ENCODE measurements at regions not wholly inside any gene's neighbourhood (a gene's known extent, or its start where the extent isn't known, plus 50 kb on each side); places are given as distances from the start of the nearest gene placed in this dataset.

DNA sequence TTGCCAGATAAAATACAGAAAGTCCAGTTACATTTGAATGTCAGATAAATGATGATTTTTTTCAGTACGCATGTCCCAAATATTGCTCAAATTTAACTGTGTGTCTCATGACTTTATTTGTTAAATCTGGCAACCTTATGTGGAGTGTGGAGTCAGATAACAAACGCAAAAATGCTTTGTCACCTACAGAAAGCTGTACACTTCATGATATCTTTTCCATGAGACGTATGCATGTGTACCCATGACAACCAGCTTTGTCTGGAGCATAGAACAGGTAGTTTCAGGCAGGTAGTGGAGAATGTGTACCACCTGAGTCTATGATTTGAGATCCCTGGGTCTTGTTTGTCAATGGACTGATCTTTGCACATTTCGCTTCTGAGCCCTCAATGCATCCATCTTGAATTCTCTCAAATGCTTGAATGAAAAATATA lies 105.5 kb upstream of the CPEB4 start:
- Histone ChIP-seq H3K9ac (replicated peaks in 1 of 4; ENCODE audit: extremely low read depth in 1 of 4, low read depth in 3 of 4, low read length in 3 of 4) (no peak overlapping the region), H3K79me2 (ENCODE audit: control insufficient read depth in 1 of 2, insufficient read depth in 2 of 2, low read length in 2 of 2) (no peaks in the 10 kb centered on the region), H3K56ac (replicated peaks; ENCODE audit: insufficient read length, low read depth, low read length) (no peak overlapping the region), H2BK15ac (ENCODE audit: low read length) (no peak overlapping the region), H4K8ac (ENCODE audit: extremely low read depth, insufficient read depth, low read length) (no peak overlapping the region), H3K23ac (ENCODE audit: insufficient read length) (no peak overlapping the region), H3K27ac (ENCODE audit: low read depth, low read length) (no peak overlapping the region), H3K4ac (replicated peaks; ENCODE audit: insufficient read length, low read depth, low read length) (no peak overlapping the region), H2AFZ (ENCODE audit: low read length) (no peak overlapping the region; the same call in 1 of the 2 replicates), H3K14ac (ENCODE audit: insufficient read length) (no peak overlapping the region), H3K27me3 (replicated peaks in 1 of 4; ENCODE audit: control insufficient read depth in 3 of 4, extremely low read depth in 1 of 4, insufficient read depth in 3 of 4, low read length in 3 of 4) (peaks cover 0 to 2% (median 0%) of the 10 kb centered on the region in 4 experiments; a peak in 3 of 7 replicates), H3K23me2 (ENCODE audit: low read depth, low read length) (no peaks in the 10 kb centered on the region), H4K91ac (replicated peaks; ENCODE audit: insufficient read length, low read length) (no peak overlapping the region), H3K9me3 (ENCODE audit: insufficient read depth in 2 of 2, low read depth in 1 of 2, low read length in 1 of 2) (no peaks in the 10 kb centered on the region), H2BK20ac (ENCODE audit: low read length) (no peak overlapping the region), H4K20me1 (replicated peaks in 1 of 2; ENCODE audit: control insufficient read depth in 1 of 2, insufficient read depth in 2 of 2, low read length in 2 of 2) (no peaks in the 10 kb centered on the region), H3K79me1 (ENCODE audit: low read depth, low read length) (no peaks in the 10 kb centered on the region), H2BK5ac (ENCODE audit: low read depth, low read length) (no peak overlapping the region), H3K4me1 (replicated peaks in 1 of 4; ENCODE audit: control insufficient read depth in 3 of 4, insufficient read depth in 4 of 4, low read length in 3 of 4) (peaks cover 0 to 6% (median under 1%) of the 10 kb centered on the region in 4 experiments; a peak in 5 of 7 replicates), H3K4me3 (ENCODE audit: extremely low read depth in 1 of 4, insufficient read depth in 2 of 4, low read depth in 3 of 4, low read length in 4 of 4) (no peak overlapping the region), H2BK12ac (ENCODE audit: low read depth, low read length) (no peak overlapping the region; the same call in 1 of the 2 replicates), H4K5ac (ENCODE audit: insufficient read length, low read depth, low read length) (no peak overlapping the region), H2AK5ac (ENCODE audit: low read depth, low read length) (no peak overlapping the region), H3K36me3 (ENCODE audit: control insufficient read depth in 2 of 4, insufficient read depth in 4 of 4, low read length in 3 of 4) (no peaks in the 10 kb centered on the region), H3K18ac (ENCODE audit: extremely low read depth, low read length) (no peak overlapping the region), H3K4me2 (ENCODE audit: insufficient read depth in 1 of 2, low read depth in 2 of 2, low read length in 2 of 2) (no peak overlapping the region), H2BK120ac (replicated peaks; ENCODE audit: low read depth, low read length) (no peak overlapping the region)
- no peak for DNase-seq (ENCODE audit: low read depth in 1 of 2, low spot score in 2 of 2)
- TF ChIP-seq GABPA (IDR thresholded peaks at IDR 0.05; ENCODE audit: borderline replicate concordance, insufficient read depth, low read length): no peak
- TF ChIP-seq SAP30 (IDR thresholded peaks at IDR 0.05; ENCODE audit: insufficient read depth, insufficient replicate concordance, low read length): no peak
- no peak for TF ChIP-seq KDM1A (IDR thresholded peaks at IDR 0.05; ENCODE audit: borderline replicate concordance, low read length)
- no peak for TF ChIP-seq TAF1 (IDR thresholded peaks at IDR 0.05; ENCODE audit: low read depth, low read length)
- TF ChIP-seq NRF1 (IDR thresholded peaks at IDR 0.05; ENCODE audit: low read depth, low read length): no peak
- no peak for TF ChIP-seq CBX5 (IDR thresholded peaks at IDR 0.05; ENCODE audit: low read depth, low read length)
- no peak for TF ChIP-seq POLR2A (IDR thresholded peaks at IDR 0.05; ENCODE audit: control extremely low read depth in 1 of 2, low read depth in 2 of 2, low read length in 2 of 2)
- no peak for FAIRE-seq
- ChIA-PET POLR2A (ENCODE audit: partially characterized antibody) (no interaction called here), CTCF (ENCODE audit: partially characterized antibody) (no interaction called here)
- WGBS, 2 experiments (ENCODE audit: extremely low coverage in 1 of 2, insufficient coverage in 1 of 2, insufficient read length in 1 of 2, insufficient replicate concordance in 2 of 2, low coverage in 1 of 2, low lambda C conversion rate in 2 of 2, missing lambda C conversion rate in 1 of 2): 99% methylated on average over 4 of the region's 4 CpGs; no CpG with 5 or more reads in 1 of the 2 experiments
